ENCODE measurements at regions not wholly inside any gene's neighbourhood (a gene's known extent, or its start where the extent isn't known, plus 50 kb on each side); places are given as distances from the start of the nearest gene placed in this dataset.

DNA sequence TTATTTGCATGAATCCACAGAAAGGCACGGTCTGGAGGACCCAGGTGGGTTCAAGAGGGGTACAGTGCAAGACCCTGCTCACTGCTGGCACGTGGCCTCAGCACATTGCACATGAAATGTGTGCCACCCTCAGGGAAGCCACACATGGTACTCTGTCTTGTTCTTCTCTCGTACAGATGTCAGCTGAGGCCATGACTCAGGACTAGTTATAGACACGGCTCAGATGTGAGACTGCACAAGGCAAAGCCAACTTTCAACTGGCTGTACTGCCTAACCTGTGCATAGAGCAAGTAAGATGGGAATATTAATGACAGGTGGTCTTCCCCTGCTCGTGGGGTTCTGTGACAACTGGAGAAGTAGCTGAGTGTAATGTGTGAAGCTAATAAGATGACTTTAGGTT lies 249.4 kb upstream of the CTBP2 start:
- Histone ChIP-seq H3K4me1 (ENCODE audit: control insufficient read depth in 2 of 2, insufficient read depth in 2 of 2, low read length in 2 of 2) (no peaks in the 10 kb centered on the region), H3K36me3 (replicated peaks in 1 of 2; ENCODE audit: control extremely low read depth in 1 of 2, control insufficient read depth in 1 of 2, extremely low read depth in 1 of 2, insufficient read depth in 2 of 2, low read length in 1 of 2) (no peaks in the 10 kb centered on the region), H3K27me3 (replicated peaks in 1 of 4; ENCODE audit: control extremely low read depth in 1 of 4, control insufficient read depth in 3 of 4, insufficient read depth in 4 of 4, low read length in 3 of 4) (peaks cover 0 to 3% (median 0%) of the 10 kb centered on the region in 4 experiments), H3K27ac (ENCODE audit: low read length in 2 of 2) (no peak overlapping the region), H3K79me2 (ENCODE audit: control insufficient read depth, insufficient read depth, low read length) (no peaks in the 10 kb centered on the region), H3K9ac (ENCODE audit: low read length) (no peak overlapping the region), H3K9me3 (ENCODE audit: control extremely low read depth in 1 of 3, control insufficient read depth in 2 of 3, insufficient read depth in 1 of 3, low read length in 2 of 3) (peaks cover 0 to 7% (median 0%) of the 10 kb centered on the region in 3 donors), H4K20me1 (ENCODE audit: control insufficient read depth, insufficient read depth, low read length, poor library complexity, severe bottlenecking) (no peaks in the 10 kb centered on the region), H3K4me3 (ENCODE audit: control extremely low read depth in 1 of 5, extremely low read depth in 1 of 5, insufficient read depth in 1 of 5, low read depth in 2 of 5, low read length in 4 of 5) (no peak overlapping the region), H2AFZ (ENCODE audit: insufficient read depth, low read depth, low read length, poor library complexity, severe bottlenecking) (no peak overlapping the region), H3K4me2 (replicated peaks; ENCODE audit: low read depth, low read length, poor library complexity, severe bottlenecking) (no peak overlapping the region)
- peaks cover 2% of the 10 kb centered on the region for H3K27me3 Mint-ChIP-seq
- no peaks in the 10 kb centered on the region for H3K4me1 Mint-ChIP-seq
- POLR2A ChIA-PET = no interaction called here
- CTCF ChIA-PET = no interaction called here
- peaks cover 2% of the 10 kb centered on the region for H3K9me3 Mint-ChIP-seq (ENCODE audit: insufficient read depth)
- intact Hi-C loops (cut with micrococcal nuclease) = no loop called here
- no peak overlapping the region for H3K4me3 Mint-ChIP-seq
- DNase-seq = no peak
- H3K27ac Mint-ChIP-seq = no peak overlapping the region
- 67% methylated on average over 4 of the region's 5 CpGs for WGBS (ENCODE audit: insufficient coverage)
- no peak for ATAC-seq (ENCODE audit: low read depth)
- TF ChIP-seq EZH2 (IDR thresholded peaks at IDR 0.05; ENCODE audit: borderline replicate concordance, insufficient read depth, low read depth, low read length, poor library complexity, severe bottlenecking) = no peak
- TF ChIP-seq, protein P1, sequence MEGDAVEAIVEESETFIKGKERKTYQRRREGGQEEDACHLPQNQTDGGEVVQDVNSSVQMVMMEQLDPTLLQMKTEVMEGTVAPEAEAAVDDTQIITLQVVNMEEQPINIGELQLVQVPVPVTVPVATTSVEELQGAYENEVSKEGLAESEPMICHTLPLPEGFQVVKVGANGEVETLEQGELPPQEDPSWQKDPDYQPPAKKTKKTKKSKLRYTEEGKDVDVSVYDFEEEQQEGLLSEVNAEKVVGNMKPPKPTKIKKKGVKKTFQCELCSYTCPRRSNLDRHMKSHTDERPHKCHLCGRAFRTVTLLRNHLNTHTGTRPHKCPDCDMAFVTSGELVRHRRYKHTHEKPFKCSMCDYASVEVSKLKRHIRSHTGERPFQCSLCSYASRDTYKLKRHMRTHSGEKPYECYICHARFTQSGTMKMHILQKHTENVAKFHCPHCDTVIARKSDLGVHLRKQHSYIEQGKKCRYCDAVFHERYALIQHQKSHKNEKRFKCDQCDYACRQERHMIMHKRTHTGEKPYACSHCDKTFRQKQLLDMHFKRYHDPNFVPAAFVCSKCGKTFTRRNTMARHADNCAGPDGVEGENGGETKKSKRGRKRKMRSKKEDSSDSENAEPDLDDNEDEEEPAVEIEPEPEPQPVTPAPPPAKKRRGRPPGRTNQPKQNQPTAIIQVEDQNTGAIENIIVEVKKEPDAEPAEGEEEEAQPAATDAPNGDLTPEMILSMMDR (IDR thresholded peaks at IDR 0.05) = no peak

DNA sequence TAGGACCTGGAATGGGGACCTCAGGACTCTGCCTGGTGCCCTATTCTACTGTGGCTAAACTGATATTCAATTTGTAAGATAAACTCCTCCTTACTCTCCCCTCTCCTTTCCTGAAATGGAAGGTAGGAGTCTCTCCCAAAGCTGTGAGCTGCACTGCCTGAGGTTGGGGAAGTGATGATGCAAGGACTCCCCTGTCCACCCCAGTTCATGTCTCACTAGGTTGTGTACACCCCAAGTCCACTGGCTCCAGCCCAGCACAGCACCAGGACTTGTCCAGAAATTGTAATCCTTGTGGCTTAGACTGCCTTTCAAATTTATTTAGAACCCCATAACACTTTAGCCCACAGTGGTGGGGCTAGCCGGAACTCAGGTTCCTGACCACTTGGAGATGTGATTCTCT lies 247.2 kb upstream of the CTBP2 start:
- H3K9ac ChIP-seq (ENCODE audit: low read length) = no peak overlapping the region
- H3K9me3 ChIP-seq (ENCODE audit: control extremely low read depth in 1 of 3, control insufficient read depth in 2 of 3, insufficient read depth in 1 of 3, low read length in 2 of 3) = peaks cover 0 to 7% (median 0%) of the 10 kb centered on the region in 3 donors
- intact Hi-C loops (cut with micrococcal nuclease) = no loop called here
- H3K79me2 ChIP-seq (ENCODE audit: control insufficient read depth, insufficient read depth, low read length) = no peaks in the 10 kb centered on the region
- ATAC-seq (ENCODE audit: low read depth) (no peak), DNase-seq (no peak)
- no peaks in the 10 kb centered on the region for H3K36me3 ChIP-seq (replicated peaks in 1 of 2; ENCODE audit: control extremely low read depth in 1 of 2, control insufficient read depth in 1 of 2, extremely low read depth in 1 of 2, insufficient read depth in 2 of 2, low read length in 1 of 2)
- TF ChIP-seq, protein P1 (IDR thresholded peaks at IDR 0.05) = no peak
- no peak for TF ChIP-seq EZH2 (IDR thresholded peaks at IDR 0.05; ENCODE audit: borderline replicate concordance, insufficient read depth, low read depth, low read length, poor library complexity, severe bottlenecking)
- Mint-ChIP-seq H3K4me3 (no peak overlapping the region), H3K4me1 (no peaks in the 10 kb centered on the region), H3K9me3 (ENCODE audit: insufficient read depth) (peaks cover 2% of the 10 kb centered on the region), H3K27me3 (peaks cover 2% of the 10 kb centered on the region), H3K27ac (no peak overlapping the region)
- no CpG with 5 or more reads among the region's 1 CpG for WGBS (ENCODE audit: insufficient coverage)
- POLR2A ChIA-PET = no interaction called here
- no peaks in the 10 kb centered on the region for H3K4me1 ChIP-seq (ENCODE audit: control insufficient read depth in 2 of 2, insufficient read depth in 2 of 2, low read length in 2 of 2)
- H2AFZ ChIP-seq (ENCODE audit: insufficient read depth, low read depth, low read length, poor library complexity, severe bottlenecking) = no peak overlapping the region
- no peak overlapping the region for H3K4me2 ChIP-seq (replicated peaks; ENCODE audit: low read depth, low read length, poor library complexity, severe bottlenecking)
- CTCF ChIA-PET = no interaction called here
- peaks cover 0 to 3% (median 0%) of the 10 kb centered on the region in 4 experiments for H3K27me3 ChIP-seq (replicated peaks in 1 of 4; ENCODE audit: control extremely low read depth in 1 of 4, control insufficient read depth in 3 of 4, insufficient read depth in 4 of 4, low read length in 3 of 4)
- H3K4me3 ChIP-seq (ENCODE audit: control extremely low read depth in 1 of 5, extremely low read depth in 1 of 5, insufficient read depth in 1 of 5, low read depth in 2 of 5, low read length in 4 of 5) = no peak overlapping the region
- no peaks in the 10 kb centered on the region for H4K20me1 ChIP-seq (ENCODE audit: control insufficient read depth, insufficient read depth, low read length, poor library complexity, severe bottlenecking)
- H3K27ac ChIP-seq (ENCODE audit: low read length in 2 of 2) = no peak overlapping the region

Data from B cell (primary cell).